ENCODE measurements at regions not wholly inside any gene's neighbourhood (a gene's known extent, or its start where the extent isn't known, plus 50 kb on each side); places are given as distances from the start of the nearest gene placed in this dataset.

DNA sequence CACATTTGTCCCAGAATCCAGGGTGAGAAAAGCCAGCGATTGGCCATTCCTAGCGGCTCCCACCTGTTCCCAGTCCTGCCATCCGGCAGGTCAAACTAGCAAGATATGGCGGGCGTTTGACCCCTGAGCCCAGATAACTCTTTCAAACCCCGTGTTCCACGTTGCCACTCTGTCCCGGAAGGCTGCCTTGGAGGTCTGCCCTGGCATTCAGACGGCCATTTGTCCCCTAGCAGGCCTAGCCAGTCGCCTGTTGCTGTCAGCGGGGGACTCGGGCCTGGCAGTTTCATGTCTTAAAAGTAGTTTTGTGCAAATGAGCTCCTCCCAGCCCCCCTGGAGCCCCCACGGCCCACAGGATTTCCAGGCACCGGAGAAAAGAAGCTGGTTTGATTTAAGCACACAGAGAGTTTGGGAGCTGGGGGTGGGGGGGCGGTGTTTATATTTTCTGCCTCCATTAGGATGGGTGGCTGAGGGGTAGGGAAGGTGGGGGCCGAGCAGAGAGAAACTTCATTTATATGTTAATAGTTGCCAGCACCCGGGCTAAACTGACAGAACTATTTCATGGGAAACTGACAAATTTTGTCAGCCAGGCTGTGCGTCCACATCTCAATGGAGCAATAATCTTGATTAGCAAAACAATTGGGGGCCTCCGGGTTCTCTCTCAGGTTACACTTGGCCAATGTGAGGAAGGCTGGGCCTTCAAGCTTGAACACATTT is 240.9 kb upstream of the SALL1 start:
- no peak for DNase-seq (ENCODE audit: low spot score)

DNA sequence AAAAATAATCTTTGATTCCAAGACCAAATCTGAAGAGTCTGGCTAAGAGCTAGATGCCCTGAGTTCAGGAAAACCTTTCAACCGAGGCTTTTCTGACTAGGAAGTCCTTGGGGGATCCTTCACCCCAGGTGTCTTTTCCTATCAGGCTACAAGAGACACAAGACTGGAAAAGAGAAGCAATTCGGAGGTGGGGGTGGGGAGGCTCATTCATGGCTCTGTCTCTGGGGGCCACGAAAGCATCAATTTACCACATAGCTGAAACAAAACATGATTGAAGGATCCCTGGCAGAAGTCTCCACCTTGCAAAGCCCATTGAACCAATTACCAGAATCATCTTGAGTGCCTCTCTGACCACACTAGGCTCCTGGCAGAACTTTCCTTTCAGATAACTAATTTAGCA is 239.8 kb upstream of the SALL1 start:
- DNase-seq (ENCODE audit: low spot score), result no peak

GRCh38 chr16:51389881-51390280 is 238.8 kb upstream of the SALL1 start:
- no peak for DNase-seq (ENCODE audit: low spot score)

- DNase-seq (ENCODE audit: low spot score), result no peak
These were observed 237.5 kb upstream of the SALL1 start for GRCh38 chr16:51388516-51388951.

- no peak for DNase-seq (ENCODE audit: low spot score)
These were observed 232.8 kb upstream of the SALL1 start for GRCh38 chr16:51383909-51384308.

DNA sequence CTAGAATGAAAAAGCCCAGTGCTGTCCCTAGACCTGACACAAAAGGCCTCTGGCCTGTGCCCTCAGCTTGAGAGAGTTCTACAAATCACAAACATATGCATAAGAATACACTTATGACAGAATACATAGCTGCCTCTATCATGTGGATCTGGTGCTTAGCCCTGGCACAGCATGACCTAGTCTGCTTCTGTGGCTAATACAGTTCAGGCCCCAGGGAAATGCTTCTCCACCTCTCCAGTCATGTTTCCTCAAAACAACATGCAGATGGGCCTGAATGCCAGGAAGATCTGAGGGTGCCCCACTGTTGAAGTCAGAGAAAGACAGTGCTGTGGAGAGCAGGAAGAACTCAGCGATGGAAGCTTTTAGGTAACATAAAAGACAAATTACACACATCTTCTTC is 231.9 kb upstream of the SALL1 start:
- no peak for DNase-seq (ENCODE audit: low spot score)

- no peak for DNase-seq (ENCODE audit: low spot score)
These were observed 231.1 kb upstream of the SALL1 start for GRCh38 chr16:51382211-51382610.

DNA sequence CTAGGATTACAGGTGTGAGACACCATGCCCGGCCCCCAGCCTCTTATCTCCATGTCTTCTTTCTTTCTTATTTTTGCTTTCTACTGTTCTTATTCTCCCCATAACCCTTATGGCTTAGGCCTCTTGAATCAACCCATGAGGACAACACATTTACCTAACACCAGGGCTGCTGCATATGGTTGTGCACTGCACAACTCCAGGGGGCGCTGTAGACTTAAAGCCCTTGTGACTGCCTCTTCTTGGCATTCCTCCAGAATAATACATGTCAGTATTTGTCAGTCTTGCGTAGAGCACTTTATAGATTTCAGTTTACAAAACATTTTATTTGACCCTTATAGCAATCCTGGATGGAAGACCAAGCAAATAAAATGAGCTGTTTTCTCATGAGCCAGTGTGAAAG is 225.0 kb upstream of the SALL1 start:
- no peak for DNase-seq (ENCODE audit: low spot score)

DNA sequence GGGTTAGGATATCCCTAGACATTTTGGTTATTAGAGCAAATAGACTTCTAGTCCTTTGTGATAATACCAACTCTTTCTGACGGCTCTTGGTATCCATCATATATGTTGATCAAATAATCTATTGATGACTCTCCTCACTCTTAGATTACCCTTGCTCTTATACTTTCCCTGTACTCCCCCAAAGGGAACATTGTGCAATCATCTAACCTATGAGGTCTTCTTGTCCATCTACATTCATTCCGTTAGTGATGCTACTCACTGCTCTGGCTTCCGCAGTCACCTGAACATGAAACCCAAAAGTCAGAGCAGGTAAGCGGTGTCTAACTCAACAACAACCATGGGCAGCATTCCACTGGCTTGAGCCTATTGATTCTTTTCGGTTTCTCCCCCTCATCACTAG is 223.7 kb upstream of the SALL1 start:
- no peak for DNase-seq (ENCODE audit: low spot score)

GRCh38 chr16:51374346-51374745 is 223.3 kb upstream of the SALL1 start:
- peak; percentile 25 for DNase-seq (ENCODE audit: low spot score)

DNA sequence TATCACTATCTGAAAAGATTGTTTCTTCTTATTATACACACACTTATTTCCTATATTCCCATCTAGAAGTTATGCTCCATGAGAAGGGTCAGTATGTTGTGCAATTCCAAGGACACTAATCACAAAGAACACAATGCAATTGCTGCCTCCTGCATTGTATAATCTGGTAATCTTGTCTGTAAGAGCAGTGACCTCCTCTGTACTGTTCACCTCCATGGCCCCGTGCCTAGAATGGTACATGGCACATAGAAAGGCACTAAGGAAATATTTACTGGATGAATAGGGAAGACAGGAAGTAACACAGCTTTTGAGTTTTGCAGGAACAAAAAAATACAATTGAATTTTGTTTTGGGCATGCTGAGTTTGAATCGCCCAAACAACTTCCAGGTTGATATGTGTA is 214.6 kb upstream of the SALL1 start:
- DNase-seq (ENCODE audit: low spot score), result no peak

DNA sequence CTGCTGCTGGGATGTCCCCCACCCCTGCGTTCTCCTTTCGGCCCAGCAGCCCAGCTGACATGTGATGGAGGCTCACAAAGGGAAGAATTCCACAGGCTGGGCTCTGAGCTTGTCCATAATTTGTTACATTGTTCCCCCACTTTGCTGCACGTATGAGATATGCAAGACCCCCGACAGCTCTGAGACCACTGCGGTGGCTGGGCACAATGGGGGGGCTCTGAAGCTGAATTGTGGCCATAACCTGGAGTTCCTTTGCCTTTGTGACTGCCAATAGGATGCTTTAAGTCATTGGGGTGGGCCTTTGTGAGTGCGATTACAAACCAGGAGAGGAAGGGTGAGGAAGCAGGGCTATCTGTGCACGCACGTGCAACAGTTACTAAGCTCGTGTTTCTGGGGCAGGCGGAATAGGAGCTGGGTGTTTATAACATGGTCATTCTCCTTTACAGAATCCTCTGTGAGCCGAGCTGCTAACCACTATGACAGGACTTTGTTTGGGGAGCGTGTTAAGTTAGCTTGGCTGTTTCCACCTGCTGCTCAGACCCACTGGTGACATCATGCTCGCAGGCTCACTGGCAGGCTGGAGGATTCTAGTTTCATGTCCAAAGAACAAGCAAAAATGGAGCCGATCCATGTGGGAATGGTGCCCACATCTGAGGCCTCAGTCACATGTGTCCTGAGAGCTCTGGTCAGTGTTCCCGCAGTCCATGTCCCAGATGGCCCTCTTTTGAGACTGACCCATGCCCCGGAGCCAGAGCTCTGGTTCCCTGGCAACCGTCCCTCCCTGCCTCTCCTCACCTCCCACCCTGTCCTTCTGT is 208.3 kb upstream of the SALL1 start:
- DNase-seq (ENCODE audit: low spot score), result no peak

DNA sequence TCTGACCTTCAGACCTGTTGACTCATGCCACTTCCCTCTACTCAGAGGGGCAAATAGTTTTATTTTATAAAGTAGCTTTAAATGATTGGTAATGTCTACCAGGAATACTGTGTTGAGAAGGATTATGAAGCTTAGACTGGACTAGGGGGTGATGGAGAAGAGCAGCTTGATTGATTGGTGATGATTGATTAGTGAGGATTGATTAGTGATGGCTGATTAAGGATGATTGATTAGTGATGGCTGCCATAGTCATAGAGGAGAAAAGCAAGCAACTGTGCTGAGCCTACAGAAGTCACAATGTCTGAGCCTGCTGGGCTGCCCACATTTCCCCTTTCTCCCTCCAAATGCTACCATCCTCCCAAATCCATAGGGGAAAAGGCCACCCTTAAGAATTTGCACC is 206.8 kb upstream of the SALL1 start:
- no peak for DNase-seq (ENCODE audit: low spot score)

DNA sequence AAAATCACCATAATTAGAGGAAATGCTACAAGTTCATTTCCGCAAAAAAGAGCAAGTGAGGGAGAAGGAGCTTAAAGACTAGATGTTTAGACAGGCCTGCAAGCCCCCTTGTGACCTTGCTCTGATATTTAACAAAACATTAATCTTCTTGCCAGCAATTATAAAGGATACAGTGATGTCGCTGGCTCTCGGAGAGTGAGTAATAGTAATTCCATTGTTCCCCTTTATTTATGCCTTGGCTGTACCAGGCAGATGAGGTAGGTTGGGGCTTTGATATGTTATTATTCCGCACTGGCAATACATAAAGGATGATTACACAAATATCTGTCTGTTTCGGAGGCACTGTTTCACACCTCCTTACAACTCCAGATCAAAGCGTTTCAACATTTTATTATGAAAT is 204.8 kb upstream of the SALL1 start:
- DNase-seq (ENCODE audit: low spot score), result no peak

- no peak for DNase-seq (ENCODE audit: low spot score)
These were observed 204.1 kb upstream of the SALL1 start for GRCh38 chr16:51355195-51355594.

GRCh38 chr16:51353055-51353454 is 202.0 kb upstream of the SALL1 start:
- DNase-seq (ENCODE audit: low spot score), result no peak

GRCh38 chr16:51349626-51350025 is 198.6 kb upstream of the SALL1 start:
- DNase-seq (ENCODE audit: low spot score), result no peak

DNA sequence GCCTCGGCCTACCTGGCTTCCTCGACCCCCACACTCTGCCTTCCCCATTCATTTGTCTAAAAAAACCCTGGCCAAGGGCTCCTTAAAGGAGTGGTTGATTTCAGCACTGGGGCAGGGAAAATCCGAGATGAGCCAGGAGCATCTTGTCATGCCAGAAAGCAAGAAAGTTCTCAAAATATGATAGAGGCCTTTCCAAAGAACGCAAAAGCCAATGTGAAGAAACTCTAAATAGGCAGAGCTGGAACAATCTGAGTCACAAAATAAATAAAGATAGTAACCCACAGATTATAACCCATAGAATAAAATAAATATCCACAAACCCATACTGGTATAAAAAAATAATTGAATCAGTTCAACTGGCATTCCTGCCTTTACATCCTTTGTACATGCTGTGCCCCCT is 192.3 kb upstream of the SALL1 start:
- DNase-seq (ENCODE audit: low spot score), result no peak

- DNase-seq (ENCODE audit: low spot score), result no peak
These were observed 190.1 kb upstream of the SALL1 start for GRCh38 chr16:51341204-51341603.

- no peak for DNase-seq (ENCODE audit: low spot score)
These were observed 186.6 kb upstream of the SALL1 start for GRCh38 chr16:51337662-51338061.

DNA sequence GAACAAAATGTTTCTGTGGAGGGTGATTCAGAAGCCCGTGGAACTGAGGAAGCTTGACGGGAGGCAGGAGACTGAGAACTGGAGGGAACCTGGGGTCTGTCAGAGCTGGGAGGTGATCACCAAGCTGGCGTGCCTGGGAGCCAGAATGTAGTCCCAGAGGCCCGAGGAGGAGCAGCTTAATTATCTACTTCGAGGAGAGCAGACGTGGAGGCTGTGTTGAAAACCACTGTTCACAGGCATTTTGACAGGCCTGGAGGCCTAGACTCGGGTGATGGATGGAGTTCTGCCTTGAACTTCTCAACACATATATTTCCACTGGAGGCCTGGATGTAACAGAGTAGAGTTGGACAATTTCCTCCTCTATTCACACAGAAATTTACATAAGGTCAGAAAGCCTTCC is 177.7 kb upstream of the SALL1 start:
- DNase-seq (ENCODE audit: low spot score), result no peak

- DNase-seq (ENCODE audit: low spot score), result no peak
These were observed 175.9 kb upstream of the SALL1 start for GRCh38 chr16:51327001-51327400.

DNA sequence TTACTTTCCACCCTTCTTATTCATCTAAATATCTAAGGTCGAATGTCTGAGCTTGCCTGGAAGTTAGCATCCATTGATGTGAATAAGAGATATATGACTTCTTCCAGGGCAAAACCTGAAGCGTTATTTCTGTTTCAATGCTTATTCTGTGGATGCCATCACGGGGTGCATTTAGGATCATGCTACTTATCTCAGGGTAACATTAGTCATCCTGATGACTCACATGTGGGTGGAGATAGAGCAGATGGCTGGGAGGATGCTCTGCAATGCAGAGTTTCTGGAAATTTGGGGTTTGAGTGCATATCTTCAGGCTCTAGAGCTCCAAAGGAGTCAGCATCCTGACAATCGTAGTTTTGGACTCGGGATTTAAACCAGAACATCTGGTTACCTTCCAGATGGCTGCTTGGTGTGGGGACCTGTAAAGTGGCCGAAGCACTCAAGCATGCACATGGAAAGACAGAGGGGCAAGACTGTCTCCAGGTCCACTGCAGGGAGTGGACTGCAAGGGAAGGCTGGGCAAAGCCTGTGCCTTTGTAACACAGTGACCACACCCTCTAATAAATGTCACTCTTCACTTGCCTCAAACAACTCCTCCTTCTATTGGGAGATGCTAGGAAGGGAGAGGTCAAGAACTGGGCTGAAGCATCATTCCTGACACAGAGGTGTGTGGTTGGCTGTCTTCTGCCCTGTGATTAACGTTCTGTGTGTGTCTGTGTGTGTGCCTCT is 175.2 kb upstream of the SALL1 start:
- peak; percentile 57 for DNase-seq (ENCODE audit: low spot score)

Measured in RKO (cell line).